OCI-M1 (cell line): ENCODE measurements at regions not wholly inside any gene's neighbourhood (a gene's known extent, or its start where the extent isn't known, plus 50 kb on each side); places are given as distances from the start of the nearest gene placed in this dataset.

ENCODE experiments used
- DNase-seq: peaks from one replicate; lab custom pipeline; 2025; lab: John Stamatoyannopoulos, UW

DNA sequence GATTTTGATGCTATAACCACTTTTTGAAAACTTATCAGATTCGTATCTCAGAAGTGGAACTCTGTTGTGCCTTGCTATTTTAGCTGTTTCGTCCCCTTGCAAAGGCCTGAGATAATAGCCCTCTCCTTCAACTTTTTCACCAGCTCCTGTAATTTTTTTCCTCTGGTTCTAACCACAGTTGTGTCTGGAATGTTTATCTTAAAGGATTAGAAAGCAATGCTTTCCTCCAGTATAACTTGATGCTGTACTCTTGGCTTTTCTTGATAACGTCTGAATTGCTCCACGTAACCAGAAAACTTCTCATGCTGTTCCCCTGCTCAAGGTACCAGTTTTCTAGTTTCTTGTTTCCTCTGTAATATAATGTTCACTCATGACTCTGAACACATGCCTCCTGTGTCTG is 209.4 kb downstream of the DTWD2 start:
- DNase-seq, result no peak

DNA sequence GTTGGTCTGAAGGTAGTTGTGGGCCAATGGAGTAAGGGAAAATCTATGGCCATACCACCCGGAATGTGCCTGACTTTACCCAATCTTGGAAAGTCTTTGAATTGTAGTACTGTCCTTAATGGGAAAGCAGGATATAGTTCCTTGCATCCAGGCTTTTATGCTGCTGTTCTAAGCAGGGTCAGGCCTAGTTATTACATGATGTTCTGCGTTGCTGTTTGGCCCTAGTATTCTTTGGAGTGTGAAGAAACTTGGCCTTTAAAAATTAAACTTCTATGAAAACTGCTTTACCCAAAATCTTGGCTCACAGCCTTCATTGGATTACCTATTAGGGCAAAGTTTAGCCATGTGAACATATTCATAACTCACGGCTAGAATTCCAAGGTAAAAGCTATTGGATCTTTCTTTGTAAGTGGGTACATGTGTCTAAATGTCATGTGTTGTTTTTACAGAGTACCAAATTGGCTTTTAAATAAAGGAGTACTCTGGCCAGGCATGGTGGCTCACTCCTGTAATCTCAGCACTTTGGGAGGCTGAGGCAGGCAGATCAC is 211.1 kb downstream of the DTWD2 start:
- DNase-seq, result no peak

DNA sequence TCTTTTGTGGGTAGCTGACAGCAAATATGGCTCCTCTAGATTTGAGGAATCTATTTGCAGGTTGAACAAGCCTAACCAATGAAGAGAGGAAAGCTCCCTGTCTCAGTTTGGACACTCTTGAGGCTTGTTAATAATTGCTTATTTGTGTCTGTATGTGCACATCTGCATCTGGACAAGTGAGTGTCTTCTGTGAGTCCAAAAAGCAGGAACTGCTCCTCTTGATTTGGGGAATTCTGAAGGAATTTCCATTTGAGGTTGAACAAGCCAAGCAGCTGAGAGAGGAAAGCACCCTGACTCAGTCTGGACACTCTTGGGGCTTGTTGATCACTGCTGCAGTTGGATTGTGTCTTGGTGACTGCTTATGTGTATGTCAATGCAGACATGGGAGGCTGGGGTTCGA is 211.6 kb downstream of the DTWD2 start:
- DNase-seq, result no peak

GRCh38 chr5:118775790-118776499 is 212.4 kb downstream of the DTWD2 start:
- DNase-seq, result no peak

GRCh38 chr5:118768607-118769175 is 219.7 kb downstream of the DTWD2 start:
- DNase-seq, result no peak

- DNase-seq, result no peak
Observed at GRCh38 chr5:118762291-118762690, 226.1 kb downstream of the DTWD2 start.

DNA sequence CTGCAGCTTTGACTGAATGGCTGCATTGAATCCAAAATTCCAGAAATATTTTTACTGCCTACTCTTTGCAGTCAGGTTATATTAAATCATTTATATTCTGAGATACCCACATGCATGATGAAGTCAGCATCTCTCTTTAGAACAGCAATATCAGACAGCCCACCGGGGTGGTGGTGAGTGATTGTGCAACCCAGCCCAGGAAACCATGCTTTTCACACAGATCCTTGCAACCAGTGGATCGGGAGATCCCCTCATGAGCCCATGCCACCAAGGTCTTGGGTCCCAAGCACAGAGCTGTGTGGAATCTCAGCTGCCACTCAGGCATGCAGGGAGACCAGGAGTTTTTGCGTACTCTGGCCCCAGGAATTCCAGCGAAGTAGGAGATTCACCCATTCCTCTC is 226.5 kb downstream of the DTWD2 start:
- DNase-seq, result no peak

- DNase-seq, result no peak
Observed at GRCh38 chr5:118752969-118753368, 235.4 kb downstream of the DTWD2 start.

- no peak for DNase-seq
Observed at GRCh38 chr5:118736396-118736795, 252.0 kb downstream of the DTWD2 start.

GRCh38 chr5:118733394-118733793 is 255.0 kb downstream of the DTWD2 start:
- DNase-seq, result no peak

- no peak for DNase-seq
Observed at GRCh38 chr5:118728191-118728590, 260.2 kb downstream of the DTWD2 start.

DNA sequence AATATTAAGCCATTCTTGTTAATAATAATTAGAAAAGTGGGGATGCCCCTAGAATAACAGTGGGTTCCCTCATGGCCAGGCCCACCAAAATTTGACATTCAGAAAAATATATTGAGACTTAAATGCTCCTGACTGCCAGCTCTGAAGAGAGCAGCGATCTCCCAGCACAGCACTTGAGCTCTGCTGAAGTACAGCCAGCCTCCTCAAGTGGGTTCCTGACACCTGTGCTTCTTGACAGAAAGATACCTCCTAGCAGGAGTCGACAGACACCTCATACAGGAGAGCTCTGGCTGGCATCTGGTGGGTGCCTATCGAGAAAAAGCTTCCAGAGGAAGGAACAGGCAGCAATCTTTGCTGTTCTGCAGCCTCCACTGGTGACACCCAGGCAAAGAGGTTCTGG is 261.5 kb downstream of the DTWD2 start:
- DNase-seq, result no peak

DNA sequence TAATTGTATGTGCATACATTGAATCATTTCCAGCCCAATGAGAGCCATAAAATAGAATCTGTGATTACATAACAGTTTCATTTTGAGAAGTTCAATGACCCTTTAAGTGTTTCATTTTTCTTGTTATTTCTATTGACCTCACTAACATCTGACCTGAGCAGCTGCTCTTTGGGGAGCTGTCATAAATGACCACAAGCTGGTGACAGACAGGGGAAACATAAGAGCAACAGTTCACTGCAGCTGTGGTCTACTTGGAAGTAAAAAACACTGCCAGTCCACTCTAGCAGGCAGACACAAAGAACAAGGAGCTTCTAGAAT is 265.4 kb downstream of the DTWD2 start:
- no peak for DNase-seq

- DNase-seq, result peak; percentile 20
Observed at GRCh38 chr5:118722122-118723020, 266.0 kb downstream of the DTWD2 start.

DNA sequence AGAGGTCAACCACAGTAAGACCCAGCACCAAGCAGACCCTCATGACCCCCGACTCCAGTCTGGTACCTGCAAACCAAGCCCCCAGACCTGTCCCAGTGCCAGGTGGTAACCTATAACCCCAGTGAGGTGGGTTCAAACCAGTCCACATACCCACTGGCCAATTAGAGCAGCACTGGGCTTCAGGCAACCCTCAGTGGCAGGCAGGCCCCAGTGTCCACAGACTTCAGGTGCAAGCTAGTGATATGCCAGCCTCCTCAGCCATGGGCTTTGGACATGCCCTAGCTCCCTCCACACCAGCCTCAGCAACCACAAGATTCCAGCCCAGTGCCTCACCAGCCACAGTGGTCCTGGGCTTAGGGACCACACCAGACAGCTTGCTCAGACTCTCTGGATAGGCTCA is 276.6 kb downstream of the DTWD2 start:
- no peak for DNase-seq

DNA sequence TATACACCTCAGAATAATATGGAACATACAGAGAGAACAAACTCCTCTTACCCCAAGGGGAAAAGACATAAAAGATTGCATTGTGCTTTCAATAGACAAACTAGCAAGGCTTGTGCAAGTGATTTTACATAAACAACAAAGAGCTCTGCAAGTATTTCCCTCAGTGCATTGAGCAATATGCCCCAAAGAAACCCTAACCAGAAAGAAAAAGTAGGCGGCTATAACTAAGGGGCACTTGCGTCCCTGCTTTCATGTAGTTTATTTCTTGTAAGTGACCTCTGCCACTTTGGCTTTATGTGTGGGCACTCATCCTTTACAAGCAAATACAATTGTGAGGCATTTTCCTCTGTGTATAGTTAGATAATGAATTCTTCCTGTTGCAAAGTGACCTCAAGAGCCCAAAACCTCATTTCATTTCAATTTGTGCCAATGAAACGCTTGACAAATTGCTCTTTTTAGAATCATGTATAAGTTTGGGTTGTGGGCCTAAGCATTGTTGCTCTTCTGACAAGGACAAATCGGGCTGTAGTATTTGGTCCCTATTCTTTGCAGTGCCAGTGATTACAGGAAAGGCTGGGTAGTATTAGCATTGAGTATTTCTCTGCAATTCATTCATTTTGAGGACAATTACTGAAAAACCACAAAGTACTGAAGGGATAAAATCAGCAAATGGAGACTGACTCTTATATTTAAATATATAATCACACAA is 282.2 kb downstream of the DTWD2 start:
- DNase-seq, result no peak

DNA sequence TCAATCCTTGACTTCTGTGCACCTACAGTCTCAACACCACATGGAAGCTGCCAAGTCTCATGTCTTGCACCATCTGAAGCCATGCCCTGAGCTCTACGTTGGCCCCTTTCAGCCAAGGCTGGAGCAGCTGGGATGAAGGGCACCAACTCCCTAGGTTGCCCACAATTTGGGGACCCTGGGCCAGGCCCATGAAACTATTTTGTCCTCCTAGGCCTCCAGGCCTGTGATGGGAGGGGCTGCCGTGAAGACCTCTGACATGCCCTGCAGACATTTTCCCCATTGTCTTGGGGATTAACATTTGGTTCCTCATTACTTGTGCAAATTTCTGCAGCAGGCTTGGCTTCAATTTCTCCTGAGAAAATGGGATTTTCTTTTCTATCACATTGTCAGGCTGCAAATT is 285.1 kb downstream of the DTWD2 start:
- DNase-seq, result no peak

DNA sequence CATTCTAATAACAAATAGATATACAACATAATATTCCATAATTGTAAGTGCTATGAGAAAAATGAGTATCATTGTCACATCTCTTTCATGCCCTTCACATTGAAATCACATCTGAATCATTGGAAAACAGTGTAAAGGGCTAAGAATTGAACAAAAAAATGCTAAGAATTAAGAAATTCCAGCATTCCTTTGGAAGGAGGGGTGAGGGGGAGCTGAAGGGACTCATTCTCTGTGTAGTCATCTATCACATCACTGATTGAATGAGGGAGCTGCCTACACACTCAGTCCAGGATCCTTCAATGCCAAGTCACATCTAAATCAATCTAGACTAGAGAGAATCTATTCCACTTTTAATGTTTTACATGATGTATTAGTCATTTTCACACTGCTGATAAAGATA is 286.6 kb downstream of the DTWD2 start:
- no peak for DNase-seq

- no peak for DNase-seq
Observed at GRCh38 chr5:118700510-118700909, 287.8 kb downstream of the DTWD2 start.

DNA sequence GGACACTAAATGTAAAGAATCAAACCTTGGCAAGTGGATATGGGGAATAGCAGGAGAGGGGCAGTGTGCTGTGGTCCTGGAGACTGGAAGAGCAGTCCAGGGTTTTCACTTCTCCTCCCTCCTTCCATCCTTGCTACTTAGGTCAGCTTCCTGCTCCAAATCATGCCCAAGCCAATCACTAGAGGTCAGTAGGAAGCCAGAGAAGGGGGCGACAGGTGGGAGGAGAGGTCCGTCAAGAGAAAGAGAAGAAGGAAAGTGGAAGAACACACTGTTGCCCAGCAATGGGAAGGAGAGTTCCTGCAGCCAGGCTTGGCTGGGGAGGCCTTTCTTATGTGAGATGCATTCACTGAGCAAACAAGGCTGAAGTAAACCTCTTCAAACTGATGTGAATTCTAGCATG is 289.6 kb downstream of the DTWD2 start:
- no peak for DNase-seq

DNA sequence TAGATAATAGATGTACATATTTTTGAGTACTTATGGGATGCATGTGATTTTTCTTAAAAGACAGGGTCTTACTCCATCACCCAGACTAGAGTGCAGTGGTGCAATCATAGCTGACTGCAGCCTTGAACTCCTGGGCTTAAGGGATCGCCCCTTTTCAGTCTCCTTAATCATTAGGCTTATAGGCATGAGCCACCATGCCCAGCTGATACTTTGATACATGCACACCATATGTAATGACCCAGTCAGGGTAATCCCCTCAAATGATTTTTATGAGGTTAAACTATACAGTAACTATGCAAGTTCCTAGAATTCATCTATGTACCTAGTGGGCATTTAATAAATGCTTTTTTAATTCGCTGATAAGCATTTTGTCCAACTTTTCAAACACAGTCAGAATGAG is 292.3 kb downstream of the DTWD2 start:
- no peak for DNase-seq

- no peak for DNase-seq
Observed at GRCh38 chr5:118692811-118693342, 295.5 kb downstream of the DTWD2 start.
